ENCODE measurements at regions not wholly inside any gene's neighbourhood (a gene's known extent, or its start where the extent isn't known, plus 50 kb on each side); places are given as distances from the start of the nearest gene placed in this dataset.
A peak's percentile ranks its signal among the peaks of the same experiment; 100 is the strongest.

GRCh38 chr5:152337484-152337883 lies 67.6 kb downstream of the NMUR2 start:
- DNase-seq (ENCODE audit: low spot score) = no peak

- DNase-seq (ENCODE audit: low spot score) = no peak
These were observed 69.6 kb downstream of the NMUR2 start for GRCh38 chr5:152335461-152335860.

- DNase-seq (ENCODE audit: low spot score) = no peak
These were observed 72.2 kb downstream of the NMUR2 start for GRCh38 chr5:152332716-152333460.

- no peak for DNase-seq (ENCODE audit: low spot score)
These were observed 73.4 kb downstream of the NMUR2 start for GRCh38 chr5:152331718-152332117.

GRCh38 chr5:152331006-152331405 lies 74.1 kb downstream of the NMUR2 start:
- DNase-seq (ENCODE audit: low spot score) = no peak

GRCh38 chr5:152329761-152330283 lies 75.3 kb downstream of the NMUR2 start:
- no peak for DNase-seq (ENCODE audit: low spot score)

- no peak for DNase-seq (ENCODE audit: low spot score)
These were observed 75.9 kb downstream of the NMUR2 start for GRCh38 chr5:152329207-152329606.

- DNase-seq (ENCODE audit: low spot score) = no peak
These were observed 89.1 kb downstream of the NMUR2 start for GRCh38 chr5:152315942-152316341.

- no peak for DNase-seq (ENCODE audit: low spot score)
These were observed 90.8 kb downstream of the NMUR2 start for GRCh38 chr5:152314196-152314829.

GRCh38 chr5:152309926-152310450 lies 95.1 kb downstream of the NMUR2 start:
- DNase-seq (ENCODE audit: low spot score) = no peak

GRCh38 chr5:152306386-152306785 lies 98.7 kb downstream of the NMUR2 start:
- no peak for DNase-seq (ENCODE audit: low spot score)

GRCh38 chr5:152305525-152305924 lies 99.6 kb downstream of the NMUR2 start:
- no peak for DNase-seq (ENCODE audit: low spot score)

- no peak for DNase-seq (ENCODE audit: low spot score)
These were observed 101.2 kb downstream of the NMUR2 start for GRCh38 chr5:152303841-152304240.

GRCh38 chr5:152297866-152298265 lies 107.2 kb downstream of the NMUR2 start:
- DNase-seq (ENCODE audit: low spot score) = no peak

- no peak for DNase-seq (ENCODE audit: low spot score)
These were observed 111.9 kb downstream of the NMUR2 start for GRCh38 chr5:152293189-152293588.

GRCh38 chr5:152290181-152290580 lies 114.9 kb downstream of the NMUR2 start:
- DNase-seq (ENCODE audit: low spot score) = no peak

GRCh38 chr5:152288917-152289595 lies 116.0 kb downstream of the NMUR2 start:
- DNase-seq (ENCODE audit: low spot score) = no peak

GRCh38 chr5:152288499-152288898 lies 116.6 kb downstream of the NMUR2 start:
- no peak for DNase-seq (ENCODE audit: low spot score)

GRCh38 chr5:152285764-152286163 lies 119.3 kb downstream of the NMUR2 start:
- DNase-seq (ENCODE audit: low spot score) = no peak

- no peak for DNase-seq (ENCODE audit: low spot score)
These were observed 122.7 kb downstream of the NMUR2 start for GRCh38 chr5:152282331-152282730.

- DNase-seq (ENCODE audit: low spot score) = no peak
These were observed 127.1 kb downstream of the NMUR2 start for GRCh38 chr5:152277936-152278335.

GRCh38 chr5:152274224-152274623 lies 130.9 kb downstream of the NMUR2 start:
- peak; percentile 9 for DNase-seq (ENCODE audit: low spot score)

- DNase-seq (ENCODE audit: low spot score) = peak; percentile 23
These were observed 133.7 kb downstream of the NMUR2 start for GRCh38 chr5:152271420-152271819.
